ENCODE measurements at regions not wholly inside any gene's neighbourhood (a gene's known extent, or its start where the extent isn't known, plus 50 kb on each side); places are given as distances from the start of the nearest gene placed in this dataset.
A peak's percentile ranks its signal among the peaks of the same experiment; 100 is the strongest.

DNA sequence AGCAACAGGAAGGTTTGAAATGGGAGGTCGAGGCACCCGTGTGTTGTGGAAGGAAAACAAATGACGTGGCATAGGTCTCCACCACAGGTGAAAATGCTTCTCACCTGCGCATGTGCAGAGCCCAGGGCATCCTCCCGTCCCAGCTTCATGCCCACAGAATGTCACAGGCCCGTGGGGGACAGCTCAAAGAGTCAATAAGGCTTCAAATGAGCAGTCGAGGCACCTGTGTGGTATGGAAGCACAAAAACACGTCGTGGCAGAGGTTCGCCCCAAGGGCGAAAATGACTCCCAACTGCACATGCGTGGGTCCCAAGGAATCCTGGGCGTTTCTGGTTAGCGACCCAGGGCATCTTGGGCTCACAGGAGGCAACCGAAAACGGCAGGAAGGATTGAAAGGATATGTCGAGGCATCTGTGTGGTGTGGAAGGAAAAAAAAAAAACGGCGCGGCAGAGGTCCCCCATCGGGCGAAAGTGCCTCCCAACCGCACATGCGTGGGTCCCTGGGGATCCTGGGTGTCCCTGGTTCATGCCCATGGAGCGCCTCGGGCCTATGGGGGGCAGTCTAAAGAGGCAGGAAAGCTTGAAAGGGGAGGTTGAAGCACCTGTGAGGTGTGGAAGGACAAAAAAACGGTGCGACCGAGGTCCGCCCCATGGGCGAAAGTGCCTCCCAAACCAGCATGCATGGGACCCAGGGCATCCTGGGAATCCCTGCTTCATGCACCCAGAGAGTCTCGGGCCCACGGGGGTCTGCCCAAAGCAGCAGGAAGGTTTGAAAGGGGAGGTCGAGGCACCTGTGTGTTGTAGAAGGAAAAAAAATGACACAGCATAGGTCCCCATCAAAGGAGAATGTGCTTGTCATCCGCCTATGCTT is 578.5 kb downstream of the ALG10 start:
- H3K27ac ChIP-seq, result no peak overlapping the region
- no peak for TF ChIP-seq POLR2A (IDR thresholded peaks at IDR 0.05)
- TF ChIP-seq EP300 (IDR thresholded peaks at IDR 0.05), result no peak
- TF ChIP-seq, protein P1, sequence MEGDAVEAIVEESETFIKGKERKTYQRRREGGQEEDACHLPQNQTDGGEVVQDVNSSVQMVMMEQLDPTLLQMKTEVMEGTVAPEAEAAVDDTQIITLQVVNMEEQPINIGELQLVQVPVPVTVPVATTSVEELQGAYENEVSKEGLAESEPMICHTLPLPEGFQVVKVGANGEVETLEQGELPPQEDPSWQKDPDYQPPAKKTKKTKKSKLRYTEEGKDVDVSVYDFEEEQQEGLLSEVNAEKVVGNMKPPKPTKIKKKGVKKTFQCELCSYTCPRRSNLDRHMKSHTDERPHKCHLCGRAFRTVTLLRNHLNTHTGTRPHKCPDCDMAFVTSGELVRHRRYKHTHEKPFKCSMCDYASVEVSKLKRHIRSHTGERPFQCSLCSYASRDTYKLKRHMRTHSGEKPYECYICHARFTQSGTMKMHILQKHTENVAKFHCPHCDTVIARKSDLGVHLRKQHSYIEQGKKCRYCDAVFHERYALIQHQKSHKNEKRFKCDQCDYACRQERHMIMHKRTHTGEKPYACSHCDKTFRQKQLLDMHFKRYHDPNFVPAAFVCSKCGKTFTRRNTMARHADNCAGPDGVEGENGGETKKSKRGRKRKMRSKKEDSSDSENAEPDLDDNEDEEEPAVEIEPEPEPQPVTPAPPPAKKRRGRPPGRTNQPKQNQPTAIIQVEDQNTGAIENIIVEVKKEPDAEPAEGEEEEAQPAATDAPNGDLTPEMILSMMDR (IDR thresholded peaks at IDR 0.05), result no peak
- no peak for TF ChIP-seq POLR2AphosphoS5 (IDR thresholded peaks at IDR 0.05)
- no peaks in the 10 kb centered on the region for H3K36me3 ChIP-seq
- DNase-seq (peak in 1 of 2 donors; percentile 50), ATAC-seq (ENCODE audit: low FRiP score in 2 of 2) (no peak)
- 64 to 68% methylated on average over 35 of the region's 35 CpGs for WGBS, 2 donors
- no peaks in the 10 kb centered on the region for H3K27me3 ChIP-seq
- H3K9me3 ChIP-seq, result peaks cover 9 to 98% (median 55%) of the 10 kb centered on the region in 4 donors
- H3K4me1 ChIP-seq, result no peaks in the 10 kb centered on the region
- H3K4me3 ChIP-seq, result no peak overlapping the region

GRCh38 chr12:34601689-34602088 is 579.4 kb downstream of the ALG10 start:
- DNase-seq (peak in 1 of 2 donors; percentile 10), ATAC-seq (ENCODE audit: low FRiP score in 2 of 2) (no peak)
- no peak overlapping the region for H3K27ac ChIP-seq
- TF ChIP-seq POLR2AphosphoS5 (IDR thresholded peaks at IDR 0.05), result no peak
- TF ChIP-seq, protein P1 (IDR thresholded peaks at IDR 0.05), result no peak
- no peak for TF ChIP-seq EP300 (IDR thresholded peaks at IDR 0.05)
- TF ChIP-seq POLR2A (IDR thresholded peaks at IDR 0.05), result no peak
- 57 to 69% methylated on average over 11 of the region's 11 CpGs for WGBS, 2 donors
- no peaks in the 10 kb centered on the region for H3K27me3 ChIP-seq
- peaks cover 10 to 98% (median 56%) of the 10 kb centered on the region in 4 donors for H3K9me3 ChIP-seq
- H3K4me3 ChIP-seq, result no peak overlapping the region
- H3K36me3 ChIP-seq, result no peaks in the 10 kb centered on the region
- H3K4me1 ChIP-seq, result no peaks in the 10 kb centered on the region

- TF ChIP-seq, protein P1 (IDR thresholded peaks at IDR 0.05), result no peak
- no peak for TF ChIP-seq POLR2AphosphoS5 (IDR thresholded peaks at IDR 0.05)
- TF ChIP-seq POLR2A (IDR thresholded peaks at IDR 0.05), result no peak
- no peak for TF ChIP-seq EP300 (IDR thresholded peaks at IDR 0.05)
- Histone ChIP-seq H3K36me3 (no peaks in the 10 kb centered on the region), H3K9me3 (peaks cover 10 to 98% (median 56%) of the 10 kb centered on the region in 4 donors), H3K4me1 (no peaks in the 10 kb centered on the region), H3K27ac (no peak overlapping the region), H3K27me3 (no peaks in the 10 kb centered on the region), H3K4me3 (no peak overlapping the region)
- peak; percentile 7 to 16 for DNase-seq
- 70 to 79% methylated on average over 20 to 22 of the region's 22 CpGs for WGBS, 2 donors
- no peak for ATAC-seq (ENCODE audit: low FRiP score in 2 of 2)
These were observed 580.1 kb downstream of the ALG10 start for GRCh38 chr12:34602213-34602940.

DNA sequence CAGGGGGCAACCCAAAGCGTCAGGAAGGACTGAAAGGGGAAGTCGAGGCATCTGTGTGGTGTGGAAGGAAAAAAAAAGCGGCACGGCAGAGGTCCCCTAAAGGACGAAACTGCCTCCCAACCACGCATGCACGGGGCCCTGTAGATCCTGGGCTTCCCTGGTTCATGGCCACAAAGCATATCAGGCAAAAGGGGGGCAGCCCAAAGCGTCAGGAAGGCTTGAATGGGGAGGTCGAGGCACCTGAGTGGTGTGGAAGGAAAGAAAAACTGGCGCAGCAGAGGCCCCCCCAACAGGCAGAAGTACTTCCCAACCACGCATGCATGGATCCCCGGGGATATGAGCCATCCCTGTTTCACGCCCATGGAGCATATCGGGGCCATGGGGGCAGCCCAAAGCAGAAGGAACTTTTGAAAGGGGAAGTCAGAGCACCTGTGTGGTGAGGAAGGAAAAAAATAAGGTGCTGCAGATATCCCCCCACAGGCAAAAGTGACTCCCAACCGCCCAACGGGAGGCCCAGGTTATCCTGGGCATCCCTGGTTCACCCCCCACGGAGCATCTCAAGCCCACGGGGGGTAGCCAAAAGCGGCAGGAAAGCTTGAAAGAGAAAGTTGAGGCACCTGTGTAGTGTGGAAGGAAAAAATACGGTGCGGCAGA is 581.2 kb downstream of the ALG10 start:
- Histone ChIP-seq H3K4me1 (no peaks in the 10 kb centered on the region), H3K9me3 (peaks cover 10 to 94% (median 57%) of the 10 kb centered on the region in 4 donors), H3K27ac (no peak overlapping the region), H3K36me3 (no peaks in the 10 kb centered on the region), H3K27me3 (no peaks in the 10 kb centered on the region), H3K4me3 (no peak overlapping the region)
- TF ChIP-seq POLR2A (IDR thresholded peaks at IDR 0.05), result no peak
- TF ChIP-seq POLR2AphosphoS5 (IDR thresholded peaks at IDR 0.05), result no peak
- TF ChIP-seq EP300 (IDR thresholded peaks at IDR 0.05), result no peak
- TF ChIP-seq, protein P1 (IDR thresholded peaks at IDR 0.05), result no peak
- no peak for DNase-seq
- ATAC-seq (ENCODE audit: low FRiP score in 2 of 2), result no peak
- 65 to 68% methylated on average over 20 to 21 of the region's 21 CpGs for WGBS, 2 donors
